ENCODE measurements at regions not wholly inside any gene's neighbourhood (a gene's known extent, or its start where the extent isn't known, plus 50 kb on each side); places are given as distances from the start of the nearest gene placed in this dataset.

- TF ChIP-seq ZNF462 (CRISPR knock-in tag; IDR thresholded peaks at IDR 0.05), result no peak
These were observed 432.2 kb upstream of the ATXN7L3B start (continued) for GRCh38 chr12:74105434-74105833.

- H3K27me3 ChIP-seq (ENCODE audit: insufficient read depth), result no peaks in the 10 kb centered on the region
- ATAC-seq (no peak), DNase-seq (ENCODE audit: low spot score) (no peak)
- Mint-ChIP-seq H3K4me1 (no peaks in the 10 kb centered on the region), H3K36me3 (ENCODE audit: low read depth) (no peaks in the 10 kb centered on the region), H3K27ac (no peak overlapping the region), H3K4me3 (no peak overlapping the region), H3K9me3 (no peaks in the 10 kb centered on the region), H3K27me3 (ENCODE audit: insufficient read depth, low read depth, poor library complexity) (no peaks in the 10 kb centered on the region)
- no peaks in the 10 kb centered on the region for H3K9me2 ChIP-seq (ENCODE audit: insufficient read depth)
- no peak overlapping the region for H2AFZ ChIP-seq
- H3K4me3 ChIP-seq, result no peak overlapping the region
- H4K20me1 ChIP-seq (replicated peaks; ENCODE audit: insufficient read depth), result no peaks in the 10 kb centered on the region
- H3F3A ChIP-seq (replicated peaks; ENCODE audit: low read depth), result no peaks in the 10 kb centered on the region
- H3K27ac ChIP-seq (ENCODE audit: low read depth), result no peak overlapping the region
- no peaks in the 10 kb centered on the region for H3K4me1 ChIP-seq (ENCODE audit: insufficient read depth)
- no peaks in the 10 kb centered on the region for H3K79me2 ChIP-seq (replicated peaks; ENCODE audit: insufficient read depth)
- no peaks in the 10 kb centered on the region for H3K36me3 ChIP-seq (ENCODE audit: insufficient read depth)
- H3K4me2 ChIP-seq, result no peak overlapping the region
- no peak for TF ChIP-seq EZH2phosphoT487 (IDR thresholded peaks at IDR 0.05; ENCODE audit: unreplicated experiment)
- TF ChIP-seq JUNB (IDR thresholded peaks at IDR 0.05; ENCODE audit: unreplicated experiment), result no peak
These were observed 428.9 kb upstream of the ATXN7L3B start for GRCh38 chr12:74108729-74109128.

- Histone ChIP-seq H3K4me1 (ENCODE audit: insufficient read depth) (no peaks in the 10 kb centered on the region), H3K4me2 (no peak overlapping the region), H3F3A (replicated peaks; ENCODE audit: low read depth) (no peaks in the 10 kb centered on the region), H4K20me1 (replicated peaks; ENCODE audit: insufficient read depth) (no peaks in the 10 kb centered on the region), H3K9me2 (ENCODE audit: insufficient read depth) (no peaks in the 10 kb centered on the region), H2AFZ (0 out of 2 replicates have a peak overlapping the region, but pooled peaks have one; percentile 20), H3K27ac (ENCODE audit: low read depth) (no peak overlapping the region), H3K4me3 (no peak overlapping the region), H3K36me3 (ENCODE audit: insufficient read depth) (no peaks in the 10 kb centered on the region), H3K27me3 (ENCODE audit: insufficient read depth) (no peaks in the 10 kb centered on the region), H3K79me2 (replicated peaks; ENCODE audit: insufficient read depth) (no peaks in the 10 kb centered on the region)
- no peaks in the 10 kb centered on the region for H3K4me1 Mint-ChIP-seq
- no peaks in the 10 kb centered on the region for H3K36me3 Mint-ChIP-seq (ENCODE audit: low read depth)
- H3K27ac Mint-ChIP-seq, result no peak overlapping the region
- no peaks in the 10 kb centered on the region for H3K9me3 Mint-ChIP-seq
- ATAC-seq (peak; percentile 98), DNase-seq (ENCODE audit: low spot score) (peak; percentile 80)
- no peak overlapping the region for H3K4me3 Mint-ChIP-seq
- no peaks in the 10 kb centered on the region for H3K27me3 Mint-ChIP-seq (ENCODE audit: insufficient read depth, low read depth, poor library complexity)
- TF ChIP-seq POLR2AphosphoS5 (IDR thresholded peaks at IDR 0.05; ENCODE audit: low read depth) (no peak), ZNF462 (CRISPR knock-in tag; IDR thresholded peaks at IDR 0.05) (no peak)
These were observed 425.8 kb upstream of the ATXN7L3B start for GRCh38 chr12:74111688-74112360.

Data from GM23338 (cell line).